SK-N-SH (cell line): ENCODE measurements at regions not wholly inside any gene's neighbourhood (a gene's known extent, or its start where the extent isn't known, plus 50 kb on each side); places are given as distances from the start of the nearest gene placed in this dataset.

Source experiments
- CTCF ChIA-PET: fragments of 300-600, 350-600 bp; formaldehyde crosslinking; extraction: SDS; loops from one replicate; lab custom pipeline; 2021; lab: Yijun Ruan, JAX
- POLR2A ChIA-PET: fragments of 350-600 bp; sonication (Branson Sonifier 250); formaldehyde crosslinking; extraction: SDS; loops from one replicate; lab custom pipeline; 2020; ENCODE audit warnings: antibody characterized with exemption, inconsistent platforms; lab: Yijun Ruan, JAX
- DNase-seq: peaks from one replicate; pipeline ENCODE4 v3.0.0; 2012
- H2AFZ ChIP-seq: fragments of 200-600 bp; sonication (generic); 2 replicates; pipeline ENCODE4 v1.8.1; 2016; ENCODE audit warnings: antibody characterized with exemption, mild to moderate bottlenecking, low read depth
- H3F3A ChIP-seq: fragments of 200-600 bp; sonication (generic); replicated peaks from 2 replicates; pipeline ENCODE3; 2016; ENCODE audit warnings: antibody characterized with exemption, mild to moderate bottlenecking; ENCODE audit not compliant: insufficient read depth
- H3K27ac ChIP-seq, 2 experiments: fragments of 200-500 bp in 1 of 2; fragments of 200-600 bp in 1 of 2; sonication (Bioruptor generic) in 1 of 2; sonication (generic), shearing (Covaris generic) in 1 of 2; 2 replicates each; pipeline versions ENCODE4 v1.5.1 to v1.6.1; 2014 to 2016; ENCODE audit warnings: low read depth in 2 of 2, inconsistent platforms in 1 of 2, low read length in 1 of 2, mild to moderate bottlenecking in 1 of 2, mixed read lengths in 1 of 2
- H3K27me3 ChIP-seq: fragments of 200-600 bp; sonication (generic), shearing (Covaris generic); 2 replicates; pipeline ENCODE4 v1.6.1; 2016; ENCODE audit warnings: mixed run types; ENCODE audit not compliant: insufficient read depth
- H3K36me3 ChIP-seq, 2 experiments: fragments of 200-500 bp in 1 of 2; fragments of 200-600 bp in 1 of 2; sonication (Bioruptor generic) in 1 of 2; sonication (generic) in 1 of 2; replicated peaks in 1 of 2; 2 replicates each; pipeline versions ENCODE3 to v1.5.1; 2014 to 2016; ENCODE audit warnings: low read length in 1 of 2, mild to moderate bottlenecking in 1 of 2; ENCODE audit not compliant: insufficient read depth in 2 of 2, control insufficient read depth in 1 of 2
- H3K4me1 ChIP-seq, 2 experiments: fragments of 200-500 bp in 1 of 2; fragments of 200-600 bp in 1 of 2; sonication (Bioruptor generic) in 1 of 2; sonication (generic), shearing (Covaris generic) in 1 of 2; 2 replicates each; pipeline versions ENCODE4 v1.5.1 to v1.6.1; 2014 to 2016; ENCODE audit warnings: low read depth in 1 of 2, low read length in 1 of 2, mixed run types in 1 of 2; ENCODE audit not compliant: insufficient read depth in 2 of 2, control insufficient read depth in 1 of 2
- H3K4me2 ChIP-seq: fragments of 200-600 bp; sonication (generic), shearing (Covaris generic); 2 replicates; pipeline ENCODE4 v1.6.1; 2017; ENCODE audit warnings: mixed run types
- H3K4me3 ChIP-seq, 2 experiments: fragments of 200-500 bp in 1 of 2; fragments of 200-600 bp in 1 of 2; sonication (Bioruptor generic) in 1 of 2; sonication (generic), shearing (Covaris generic) in 1 of 2; 2 replicates each; pipeline versions ENCODE4 v1.5.1 to v1.8.1; 2014 to 2016; ENCODE audit warnings: low read depth in 2 of 2, inconsistent platforms in 1 of 2, low read length in 1 of 2, mild to moderate bottlenecking in 1 of 2, mixed read lengths in 1 of 2, moderate library complexity in 1 of 2
- H3K79me2 ChIP-seq: fragments of 200-600 bp; sonication (generic); 2 replicates; pipeline ENCODE4 v1.8.1; 2017; ENCODE audit warnings: mild to moderate bottlenecking; ENCODE audit not compliant: insufficient read depth
- H3K9ac ChIP-seq: fragments of 200-600 bp; sonication (generic); 2 replicates; pipeline ENCODE4 v1.6.1; 2017; ENCODE audit warnings: mixed run types
- H3K9me2 ChIP-seq: fragments of 200-600 bp; sonication (generic); 2 replicates; pipeline ENCODE4 v1.6.1; 2017; ENCODE audit warnings: mixed run types
- H3K9me3 ChIP-seq: fragments of 200-600 bp; sonication (generic); 2 replicates; pipeline ENCODE4 v1.6.1; 2017; ENCODE audit warnings: mixed run types, mild to moderate bottlenecking, moderate library complexity
- H4K20me1 ChIP-seq: fragments of 200-600 bp; sonication (generic); 2 replicates; pipeline ENCODE4 v1.6.1; 2017; ENCODE audit warnings: mild to moderate bottlenecking, mixed run types; ENCODE audit not compliant: insufficient read depth
- EP300 ChIP-seq, 2 experiments: IDR thresholded peaks; 2 replicates each; pipeline versions ENCODE4 v1.4.0 to v1.6.1; 2012; ENCODE audit warnings: borderline replicate concordance in 1 of 2, low read depth in 1 of 2, low read length in 1 of 2
- EZH2phosphoT487 ChIP-seq: fragments of 200-600 bp; sonication (generic); IDR thresholded peaks from 2 replicates; pipeline ENCODE4 v1.6.1; 2017; ENCODE audit warnings: low read depth, mixed run types, mild to moderate bottlenecking, antibody characterized with exemption, moderate library complexity, borderline replicate concordance
- FOXJ3 ChIP-seq: sonication (generic); formaldehyde crosslinking; IDR thresholded peaks from 2 replicates; pipeline ENCODE4 v1.5.1; 2020; ENCODE audit warnings: mild to moderate bottlenecking, missing genetic modification reagents
- FOXM1 ChIP-seq: IDR thresholded peaks from 2 replicates; pipeline ENCODE4 v1.4.0; 2012; ENCODE audit warnings: low read depth, mild to moderate bottlenecking
- GATA2 ChIP-seq: sonication (generic); formaldehyde crosslinking; IDR thresholded peaks from 2 replicates; pipeline ENCODE4 v1.5.0; 2020; ENCODE audit warnings: mild to moderate bottlenecking, missing genetic modification reagents
- RAD21 ChIP-seq: IDR thresholded peaks from 2 replicates; pipeline ENCODE4 v1.6.1; 2012; ENCODE audit warnings: mild to moderate bottlenecking, low read length
- RFX5 ChIP-seq: IDR thresholded peaks from 2 replicates; pipeline ENCODE4 v1.6.1; 2012; ENCODE audit warnings: mild to moderate bottlenecking, improper control_type of control experiment, low read length
- WGBS: methylation state at CpG from one replicate; pipeline ENCODE4 v1.1.6; 2017; ENCODE audit warnings: low lambda C conversion rate; 5-methylcytosine and 5-hydroxymethylcytosine counted together
- TF ChIP-seq, protein P1 (sequence below): IDR thresholded peaks from 2 replicates; pipeline ENCODE4 v1.6.1; 2012; ENCODE audit warnings: mild to moderate bottlenecking, low read depth, low read length, moderate library complexity

GRCh38 chr12:25644979-25645378 is 91.9 kb upstream of the LMNTD1 start:
- no peak overlapping the region for H3K4me2 ChIP-seq
- TF ChIP-seq RAD21 (0 out of 2 replicates have a peak, but pooled peaks have one; percentile 21), EZH2phosphoT487 (no peak), EP300 (IDR thresholded peaks at IDR 0.05; ENCODE audit: borderline replicate concordance in 1 of 2, low read depth in 1 of 2, low read length in 1 of 2) (peak in 1 of 2 experiments; percentile 57; a peak in 2 of 4 replicates), RFX5 (no peak)
- no peak overlapping the region for H3K4me3 ChIP-seq
- POLR2A ChIA-PET, result interaction anchor here (1.4 kb wide), 1 partner anchor 9 kb away, joined by 5 read pairs; no protein-coding TSS in a partner anchor
- no peaks in the 10 kb centered on the region for H3K79me2 ChIP-seq
- H3K9me2 ChIP-seq, result no peaks in the 10 kb centered on the region
- no peak overlapping the region; the same call in 1 of the 2 replicates for H2AFZ ChIP-seq
- H3F3A ChIP-seq, result peaks cover 5% of the 10 kb centered on the region
- peak overlapping the region in 1 of 2 experiments; percentile 95; a peak in 2 of 4 replicates for H3K27ac ChIP-seq
- H3K27me3 ChIP-seq, result no peaks in the 10 kb centered on the region
- H4K20me1 ChIP-seq, result no peaks in the 10 kb centered on the region
- CTCF ChIA-PET, result interaction anchor here (1.3 kb wide), 1 partner anchor 209 kb away, joined by 4 read pairs; no protein-coding TSS in a partner anchor
- no peak overlapping the region for H3K9ac ChIP-seq
- DNase-seq, result peak; percentile 43
- peaks cover 5 to 27% of the 10 kb centered on the region in 2 experiments; a peak in 3 of 4 replicates for H3K4me1 ChIP-seq
- WGBS, result 65% methylated on average over 3 of the region's 3 CpGs
- H3K36me3 ChIP-seq, result peaks cover 0 to 2% of the 10 kb centered on the region in 2 experiments
- H3K9me3 ChIP-seq, result no peaks in the 10 kb centered on the region

DNA sequence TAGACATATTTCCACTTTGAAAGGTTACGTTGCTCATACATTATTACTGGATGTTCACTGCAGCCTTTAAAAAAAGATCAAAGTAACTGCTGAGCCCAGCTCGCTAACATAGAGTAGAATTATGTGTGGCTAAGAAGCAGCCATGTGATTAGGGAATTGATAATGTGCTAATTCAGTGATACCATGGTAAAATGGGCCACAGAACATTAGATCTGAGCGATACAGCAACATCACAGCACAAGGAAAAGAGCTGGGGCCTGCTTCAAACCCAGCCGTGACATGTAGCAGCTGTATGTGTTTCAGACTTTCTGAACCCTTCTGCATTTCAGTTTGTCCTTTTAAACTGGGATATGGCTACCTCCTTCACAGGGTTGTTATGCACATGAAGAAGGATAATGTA is 92.3 kb upstream of the LMNTD1 start:
- peak; percentile 16 for DNase-seq
- 78% methylated on average over 3 of the region's 4 CpGs for WGBS
- POLR2A ChIA-PET, result interaction anchor here (1.4 kb wide), 1 partner anchor 8 kb away, joined by 5 read pairs; no protein-coding TSS in a partner anchor
- no peak overlapping the region for H2AFZ ChIP-seq
- TF ChIP-seq FOXJ3 (CRISPR knock-in tag), result no peak
- peak; percentile 63 for TF ChIP-seq GATA2 (CRISPR knock-in tag)
- TF ChIP-seq FOXM1, result no peak
- TF ChIP-seq, protein P1, sequence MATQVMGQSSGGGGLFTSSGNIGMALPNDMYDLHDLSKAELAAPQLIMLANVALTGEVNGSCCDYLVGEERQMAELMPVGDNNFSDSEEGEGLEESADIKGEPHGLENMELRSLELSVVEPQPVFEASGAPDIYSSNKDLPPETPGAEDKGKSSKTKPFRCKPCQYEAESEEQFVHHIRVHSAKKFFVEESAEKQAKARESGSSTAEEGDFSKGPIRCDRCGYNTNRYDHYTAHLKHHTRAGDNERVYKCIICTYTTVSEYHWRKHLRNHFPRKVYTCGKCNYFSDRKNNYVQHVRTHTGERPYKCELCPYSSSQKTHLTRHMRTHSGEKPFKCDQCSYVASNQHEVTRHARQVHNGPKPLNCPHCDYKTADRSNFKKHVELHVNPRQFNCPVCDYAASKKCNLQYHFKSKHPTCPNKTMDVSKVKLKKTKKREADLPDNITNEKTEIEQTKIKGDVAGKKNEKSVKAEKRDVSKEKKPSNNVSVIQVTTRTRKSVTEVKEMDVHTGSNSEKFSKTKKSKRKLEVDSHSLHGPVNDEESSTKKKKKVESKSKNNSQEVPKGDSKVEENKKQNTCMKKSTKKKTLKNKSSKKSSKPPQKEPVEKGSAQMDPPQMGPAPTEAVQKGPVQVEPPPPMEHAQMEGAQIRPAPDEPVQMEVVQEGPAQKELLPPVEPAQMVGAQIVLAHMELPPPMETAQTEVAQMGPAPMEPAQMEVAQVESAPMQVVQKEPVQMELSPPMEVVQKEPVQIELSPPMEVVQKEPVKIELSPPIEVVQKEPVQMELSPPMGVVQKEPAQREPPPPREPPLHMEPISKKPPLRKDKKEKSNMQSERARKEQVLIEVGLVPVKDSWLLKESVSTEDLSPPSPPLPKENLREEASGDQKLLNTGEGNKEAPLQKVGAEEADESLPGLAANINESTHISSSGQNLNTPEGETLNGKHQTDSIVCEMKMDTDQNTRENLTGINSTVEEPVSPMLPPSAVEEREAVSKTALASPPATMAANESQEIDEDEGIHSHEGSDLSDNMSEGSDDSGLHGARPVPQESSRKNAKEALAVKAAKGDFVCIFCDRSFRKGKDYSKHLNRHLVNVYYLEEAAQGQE, result no peak
- TF ChIP-seq, all 33 proteins: peak for 1
- H3K9me3 ChIP-seq, result no peaks in the 10 kb centered on the region
- no peaks in the 10 kb centered on the region for H3K79me2 ChIP-seq
- H3K4me3 ChIP-seq, result no peak overlapping the region
- peaks cover 0 to 2% of the 10 kb centered on the region in 2 experiments for H3K36me3 ChIP-seq
- H3K27me3 ChIP-seq, result no peaks in the 10 kb centered on the region
- no peaks in the 10 kb centered on the region for H4K20me1 ChIP-seq
- peak overlapping the region in 1 of 2 experiments; percentile 95; a peak in 2 of 4 replicates for H3K27ac ChIP-seq
- CTCF ChIA-PET, result interaction anchor here (1.3 kb wide), 1 partner anchor 209 kb away, joined by 4 read pairs; no protein-coding TSS in a partner anchor
- H3K9ac ChIP-seq, result no peak overlapping the region
- peaks cover 5 to 27% of the 10 kb centered on the region in 2 experiments; a peak in 3 of 4 replicates for H3K4me1 ChIP-seq
- H3K9me2 ChIP-seq, result no peaks in the 10 kb centered on the region
- H3F3A ChIP-seq, result peaks cover 6% of the 10 kb centered on the region
- H3K4me2 ChIP-seq, result no peak overlapping the region
